Esophagus squamous epithelium (tissue), 4 donors: ENCODE measurements at regions not wholly inside any gene's neighbourhood (a gene's known extent, or its start where the extent isn't known, plus 50 kb on each side); places are given as distances from the start of the nearest gene placed in this dataset.

ENCODE experiments used
- POLR2A ChIP-seq, 4 donors: fragments of 450-650 bp; IDR thresholded peaks; one replicate each; pipeline ENCODE4 v1.6.1; 2017; ENCODE audit warnings: antibody characterized with exemption in 4 of 4, mild to moderate bottlenecking in 4 of 4, moderate library complexity in 3 of 4
- TF ChIP-seq, protein P1 (sequence below), 6 experiments: fragments of 450-650 bp in 4 of 6; fragments of 200-600 bp in 2 of 6; sonication (generic) in 2 of 6; IDR thresholded peaks; one replicate each; pipeline ENCODE4 v1.5.1; 2016 to 2019; ENCODE audit warnings: antibody characterized with exemption in 6 of 6, mild to moderate bottlenecking in 4 of 6, moderate library complexity in 4 of 6

DNA sequence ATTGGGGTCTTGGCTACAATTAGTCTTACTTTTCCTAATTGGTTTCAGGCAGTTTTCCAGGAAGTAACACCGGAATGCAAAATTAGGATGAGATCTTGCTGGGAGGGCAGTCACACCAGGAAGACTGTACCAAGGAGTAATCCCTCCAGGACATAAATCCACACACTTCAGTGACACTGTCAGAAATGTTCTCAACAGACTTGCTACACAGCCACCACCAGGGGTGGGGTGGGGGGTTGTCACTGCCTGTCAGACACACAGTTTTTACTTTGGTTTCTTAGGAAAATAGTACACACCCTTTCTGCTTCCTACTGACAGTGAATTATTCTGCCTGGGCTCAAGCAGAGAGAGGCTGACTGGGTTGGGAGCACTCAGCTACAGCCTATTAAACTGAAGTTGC, 102.9 kb upstream of the CCDC196 start:
- TF ChIP-seq, protein P1, sequence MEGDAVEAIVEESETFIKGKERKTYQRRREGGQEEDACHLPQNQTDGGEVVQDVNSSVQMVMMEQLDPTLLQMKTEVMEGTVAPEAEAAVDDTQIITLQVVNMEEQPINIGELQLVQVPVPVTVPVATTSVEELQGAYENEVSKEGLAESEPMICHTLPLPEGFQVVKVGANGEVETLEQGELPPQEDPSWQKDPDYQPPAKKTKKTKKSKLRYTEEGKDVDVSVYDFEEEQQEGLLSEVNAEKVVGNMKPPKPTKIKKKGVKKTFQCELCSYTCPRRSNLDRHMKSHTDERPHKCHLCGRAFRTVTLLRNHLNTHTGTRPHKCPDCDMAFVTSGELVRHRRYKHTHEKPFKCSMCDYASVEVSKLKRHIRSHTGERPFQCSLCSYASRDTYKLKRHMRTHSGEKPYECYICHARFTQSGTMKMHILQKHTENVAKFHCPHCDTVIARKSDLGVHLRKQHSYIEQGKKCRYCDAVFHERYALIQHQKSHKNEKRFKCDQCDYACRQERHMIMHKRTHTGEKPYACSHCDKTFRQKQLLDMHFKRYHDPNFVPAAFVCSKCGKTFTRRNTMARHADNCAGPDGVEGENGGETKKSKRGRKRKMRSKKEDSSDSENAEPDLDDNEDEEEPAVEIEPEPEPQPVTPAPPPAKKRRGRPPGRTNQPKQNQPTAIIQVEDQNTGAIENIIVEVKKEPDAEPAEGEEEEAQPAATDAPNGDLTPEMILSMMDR (IDR thresholded peaks at IDR 0.05), result peak in 1 of 6 experiments; percentile 16
- no peak for TF ChIP-seq POLR2A (IDR thresholded peaks at IDR 0.05)
